H1 (cell line): ENCODE measurements at regions not wholly inside any gene's neighbourhood (a gene's known extent, or its start where the extent isn't known, plus 50 kb on each side); places are given as distances from the start of the nearest gene placed in this dataset.

Experiments
- CTCF ChIA-PET: fragments of 300-600 bp; sonication (Branson Sonifier 250); formaldehyde crosslinking; loops from one replicate; lab custom pipeline; 2021; ENCODE audit not compliant: partially characterized antibody; lab: Charles Lee
- POLR2A ChIA-PET: fragments of 300-600 bp; sonication (Branson Sonifier 250); formaldehyde crosslinking; loops from one replicate; lab custom pipeline; 2021; ENCODE audit warnings: inconsistent platforms; ENCODE audit not compliant: partially characterized antibody; lab: Charles Lee
- DNase-seq, 2 experiments: peaks; one replicate each; pipeline versions ENCODE4 v3.0.0 to v3.0.0-alpha.2; 2010 to 2022; ENCODE audit warnings: low spot score in 2 of 2, low read depth in 1 of 2, mixed read lengths in 1 of 2
- FAIRE-seq: peaks from 2 replicates; lab custom pipeline; 2011; peaks lifted over from hg19 to GRCh38; lab: Jason Lieb, UNC
- H2AFZ ChIP-seq: 2 replicates; pipeline ENCODE4 v1.8.1; 2012; ENCODE audit warnings: low read length, inconsistent platforms
- H2AK5ac ChIP-seq: 2 replicates; pipeline ENCODE4 v1.6.1; 2013; ENCODE audit warnings: low read depth, low read length
- H2BK120ac ChIP-seq: replicated peaks from 2 replicates; pipeline ENCODE3; 2013; ENCODE audit warnings: low read depth, low read length, inconsistent platforms
- H2BK12ac ChIP-seq: 2 replicates; pipeline ENCODE4 v1.6.1; 2013; ENCODE audit warnings: low read depth, low read length
- H2BK15ac ChIP-seq: 2 replicates; pipeline ENCODE4 v1.6.1; 2013; ENCODE audit warnings: low read length
- H2BK20ac ChIP-seq: 2 replicates; pipeline ENCODE4 v1.6.1; 2013; ENCODE audit warnings: low read length
- H2BK5ac ChIP-seq: 2 replicates; pipeline ENCODE4 v1.6.1; 2013; ENCODE audit warnings: low read depth, low read length
- H3K14ac ChIP-seq: 2 replicates; pipeline ENCODE4 v1.6.1; 2013; ENCODE audit warnings: inconsistent platforms; ENCODE audit not compliant: insufficient read length
- H3K18ac ChIP-seq: 2 replicates; pipeline ENCODE4 v1.6.1; 2013; ENCODE audit warnings: low read length; ENCODE audit errors: extremely low read depth
- H3K23ac ChIP-seq: 2 replicates; pipeline ENCODE4 v1.6.1; 2013; ENCODE audit warnings: inconsistent platforms; ENCODE audit not compliant: insufficient read length
- H3K23me2 ChIP-seq: 2 replicates; pipeline ENCODE4 v1.6.1; 2013; ENCODE audit warnings: low read depth, low read length
- H3K27ac ChIP-seq: 2 replicates; pipeline ENCODE4 v1.6.1; 2011; ENCODE audit warnings: low read depth, low read length, inconsistent platforms
- H3K27me3 ChIP-seq, 4 experiments: replicated peaks in 1 of 4; 1 replicate in 1 of 4; 2 replicates in 3 of 4; pipeline versions ENCODE4 v1.6.1 to v1.8.1; 2011 to 2013; ENCODE audit warnings: low read length in 3 of 4, mild to moderate bottlenecking in 3 of 4, inconsistent platforms in 2 of 4, mixed read lengths in 2 of 4, moderate library complexity in 1 of 4; ENCODE audit not compliant: control insufficient read depth in 3 of 4, insufficient read depth in 3 of 4; ENCODE audit errors: extremely low read depth in 1 of 4
- H3K36me3 ChIP-seq, 4 experiments: 2 replicates each; pipeline versions ENCODE4 v1.6.1 to v1.8.1; 2011 to 2013; ENCODE audit warnings: mild to moderate bottlenecking in 4 of 4, low read length in 3 of 4, moderate library complexity in 2 of 4, control low read depth in 1 of 4, inconsistent platforms in 1 of 4; ENCODE audit not compliant: insufficient read depth in 4 of 4, control insufficient read depth in 2 of 4
- H3K4ac ChIP-seq: replicated peaks from 2 replicates; pipeline ENCODE3; 2013; ENCODE audit warnings: low read length, low read depth, mixed read lengths, inconsistent platforms; ENCODE audit not compliant: insufficient read length
- H3K4me1 ChIP-seq, 4 experiments: replicated peaks in 1 of 4; 1 replicate in 1 of 4; 2 replicates in 3 of 4; pipeline versions ENCODE4 v1.6.1 to v1.8.1; 2011 to 2013; ENCODE audit warnings: low read length in 3 of 4, inconsistent platforms in 2 of 4, mixed read lengths in 1 of 4; ENCODE audit not compliant: insufficient read depth in 4 of 4, control insufficient read depth in 3 of 4
- H3K4me2 ChIP-seq, 2 experiments: 2 replicates each; pipeline versions ENCODE4 v1.6.1 to v1.8.1; 2011 to 2013; ENCODE audit warnings: low read depth in 2 of 2, low read length in 2 of 2, control low read depth in 1 of 2, inconsistent platforms in 1 of 2, mild to moderate bottlenecking in 1 of 2; ENCODE audit not compliant: insufficient read depth in 1 of 2
- H3K4me3 ChIP-seq, 4 experiments: fragments of 200-600, 300-600 bp in 1 of 4; sonication (generic), shearing (Covaris generic), sonication (Bioruptor Twin) in 1 of 4; 2 replicates each; pipeline versions ENCODE4 v1.5.1 to v1.8.1; 2011 to 2016; ENCODE audit warnings: low read length in 4 of 4, low read depth in 3 of 4, control low read depth in 2 of 4, inconsistent platforms in 2 of 4, mild to moderate bottlenecking in 2 of 4, mixed read lengths in 1 of 4, moderate library complexity in 1 of 4; ENCODE audit not compliant: insufficient read depth in 2 of 4; ENCODE audit errors: extremely low read depth in 1 of 4
- H3K56ac ChIP-seq: replicated peaks from 2 replicates; pipeline ENCODE3; 2013; ENCODE audit warnings: low read depth, mild to moderate bottlenecking, mixed read lengths, low read length, inconsistent platforms; ENCODE audit not compliant: insufficient read length
- H3K79me1 ChIP-seq: 2 replicates; pipeline ENCODE4 v1.6.1; 2013; ENCODE audit warnings: low read depth, low read length, control low read depth
- H3K79me2 ChIP-seq, 2 experiments: 2 replicates each; pipeline versions ENCODE4 v1.6.1 to v1.8.1; 2012 to 2013; ENCODE audit warnings: low read length in 2 of 2, mild to moderate bottlenecking in 2 of 2, inconsistent platforms in 1 of 2; ENCODE audit not compliant: insufficient read depth in 2 of 2, control insufficient read depth in 1 of 2
- H3K9ac ChIP-seq, 4 experiments: replicated peaks in 1 of 4; 1 replicate in 1 of 4; 2 replicates in 3 of 4; pipeline versions ENCODE4 v1.6.1 to v1.8.1; 2011 to 2013; ENCODE audit warnings: low read depth in 3 of 4, low read length in 3 of 4, control low read depth in 2 of 4, mild to moderate bottlenecking in 2 of 4, moderate library complexity in 2 of 4, inconsistent platforms in 1 of 4; ENCODE audit errors: extremely low read depth in 1 of 4
- H3K9me3 ChIP-seq, 2 experiments: 2 replicates each; pipeline versions ENCODE4 v1.6.1 to v1.8.1; 2012 to 2013; ENCODE audit warnings: mild to moderate bottlenecking in 2 of 2, moderate library complexity in 2 of 2, control low read depth in 1 of 2, inconsistent platforms in 1 of 2, low read depth in 1 of 2, low read length in 1 of 2, mixed read lengths in 1 of 2; ENCODE audit not compliant: insufficient read depth in 2 of 2
- H4K20me1 ChIP-seq, 2 experiments: replicated peaks in 1 of 2; 2 replicates each; pipeline versions ENCODE3 to v1.8.1; 2011 to 2013; ENCODE audit warnings: inconsistent platforms in 2 of 2, low read length in 2 of 2, mild to moderate bottlenecking in 1 of 2; ENCODE audit not compliant: insufficient read depth in 2 of 2, control insufficient read depth in 1 of 2
- H4K5ac ChIP-seq: 2 replicates; pipeline ENCODE4 v1.6.1; 2013; ENCODE audit warnings: low read length, low read depth, mixed read lengths, inconsistent platforms; ENCODE audit not compliant: insufficient read length
- H4K8ac ChIP-seq: 2 replicates; pipeline ENCODE4 v1.8.0; 2013; ENCODE audit warnings: mild to moderate bottlenecking, moderate library complexity, low read length, inconsistent platforms; ENCODE audit not compliant: insufficient read depth; ENCODE audit errors: extremely low read depth
- H4K91ac ChIP-seq: replicated peaks from 2 replicates; pipeline ENCODE3; 2013; ENCODE audit warnings: low read length, mixed read lengths, inconsistent platforms; ENCODE audit not compliant: insufficient read length
- BACH1 ChIP-seq: IDR thresholded peaks from 2 replicates; pipeline ENCODE4 v1.6.1; 2012; ENCODE audit warnings: low read length, improper control_type of control experiment
- BRCA1 ChIP-seq: IDR thresholded peaks from 2 replicates; pipeline ENCODE4 v1.6.1; 2012; ENCODE audit warnings: low read depth, low read length, improper control_type of control experiment
- CREB1 ChIP-seq: IDR thresholded peaks from 2 replicates; pipeline ENCODE4 v1.6.1; 2012; ENCODE audit warnings: inconsistent platforms
- CTBP2 ChIP-seq: IDR thresholded peaks from 2 replicates; pipeline ENCODE4 v1.7.0; 2011; ENCODE audit warnings: borderline replicate concordance, mild to moderate bottlenecking, moderate library complexity, mixed read lengths, low read length; ENCODE audit not compliant: insufficient read depth, insufficient read length
- EGR1 ChIP-seq: IDR thresholded peaks from 2 replicates; pipeline ENCODE4 v1.6.1; 2011; ENCODE audit warnings: low read depth, low read length, borderline replicate concordance
- EZH2 ChIP-seq: fragments of 200-600 bp; sonication (generic); IDR thresholded peaks from 2 replicates; pipeline ENCODE4 v1.7.1; 2012; ENCODE audit warnings: low read depth, mild to moderate bottlenecking, moderate library complexity, low read length, inconsistent platforms; ENCODE audit not compliant: severe bottlenecking
- RBBP5 ChIP-seq: IDR thresholded peaks from 2 replicates; pipeline ENCODE4 v1.7.1; 2012; ENCODE audit warnings: low read depth, mild to moderate bottlenecking, inconsistent platforms, low read length, moderate library complexity, borderline replicate concordance
- TAF1 ChIP-seq: IDR thresholded peaks from 2 replicates; pipeline ENCODE4 v1.6.1; 2011; ENCODE audit warnings: mild to moderate bottlenecking, low read depth, low read length
- TBP ChIP-seq: IDR thresholded peaks from 2 replicates; pipeline ENCODE4 v1.6.1; 2011; ENCODE audit warnings: low read depth, low read length, improper control_type of control experiment
- WGBS, 2 experiments: shearing (Covaris generic) in 1 of 2; methylation state at CpG; one replicate each; pipeline versions ENCODE4 v1.1.6 to v1.1.7; 2013 to 2015; ENCODE audit warnings: low lambda C conversion rate in 2 of 2, mixed read lengths in 2 of 2, inconsistent platforms in 1 of 2, low coverage in 1 of 2, missing lambda C conversion rate in 1 of 2; ENCODE audit not compliant: insufficient replicate concordance in 2 of 2, insufficient coverage in 1 of 2, insufficient read length in 1 of 2; ENCODE audit errors: extremely low coverage in 1 of 2, missing lambda C conversion rate in 1 of 2; 5-methylcytosine and 5-hydroxymethylcytosine counted together
- TF ChIP-seq, protein P1 (sequence below): IDR thresholded peaks from 2 replicates; pipeline ENCODE4 v1.6.1; 2012; ENCODE audit warnings: inconsistent platforms

DNA sequence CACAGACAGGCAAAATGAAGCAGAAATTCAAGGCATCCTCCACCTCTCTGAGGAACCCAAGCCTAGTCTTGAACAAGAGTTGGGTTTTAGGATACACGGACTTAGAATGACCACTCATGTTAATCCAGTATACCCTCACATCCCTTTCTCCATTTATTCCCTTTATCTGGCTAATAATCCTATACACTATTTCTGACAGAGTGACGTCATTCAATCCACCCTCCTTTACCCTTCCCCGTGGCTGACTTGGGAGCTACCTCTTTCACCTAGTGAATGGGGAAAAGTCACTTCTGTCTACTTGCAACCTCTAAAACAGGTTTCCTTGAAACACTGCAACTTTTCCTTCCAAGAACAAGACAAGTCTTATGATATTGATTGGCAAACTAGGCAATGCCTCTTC is 52.8 kb upstream of the PARVA start:
- Histone ChIP-seq H4K5ac (no peak overlapping the region), H3K9me3 (no peaks in the 10 kb centered on the region), H2BK15ac (no peak overlapping the region), H3K4me2 (no peak overlapping the region), H3K4me3 (no peak overlapping the region), H2AFZ (no peak overlapping the region), H4K8ac (no peak overlapping the region), H3K27me3 (no peaks in the 10 kb centered on the region; a peak in 1 of 7 replicates), H2AK5ac (no peak overlapping the region), H2BK12ac (no peak overlapping the region), H3K23me2 (no peaks in the 10 kb centered on the region; the same call in 1 of the 2 replicates), H3K56ac (no peak overlapping the region), H3K4ac (no peak overlapping the region), H4K91ac (no peak overlapping the region), H3K14ac (no peak overlapping the region), H2BK20ac (no peak overlapping the region), H3K4me1 (peaks cover 0 to 2% (median 0%) of the 10 kb centered on the region in 4 experiments; a peak in 1 of 7 replicates), H3K18ac (no peak overlapping the region), H3K79me1 (no peaks in the 10 kb centered on the region), H3K79me2 (no peaks in the 10 kb centered on the region), H2BK120ac (no peak overlapping the region), H3K9ac (no peak overlapping the region), H2BK5ac (no peak overlapping the region), H3K36me3 (no peaks in the 10 kb centered on the region), H4K20me1 (no peaks in the 10 kb centered on the region), H3K23ac (no peak overlapping the region), H3K27ac (no peak overlapping the region)
- CTCF ChIA-PET = interaction anchor here (0.8 to 2.7 kb wide), 4 partner anchors 36 to 344 kb away, joined by 3 to 8 read pairs (median 4); no protein-coding TSS in a partner anchor
- no peak for DNase-seq
- POLR2A ChIA-PET = no interaction called here
- TF ChIP-seq EGR1 (no peak), BACH1 (no peak), CTBP2 (no peak), CREB1 (no peak), BRCA1 (no peak), RBBP5 (no peak), TAF1 (no peak), TBP (no peak), EZH2 (no peak)
- TF ChIP-seq, protein P1, sequence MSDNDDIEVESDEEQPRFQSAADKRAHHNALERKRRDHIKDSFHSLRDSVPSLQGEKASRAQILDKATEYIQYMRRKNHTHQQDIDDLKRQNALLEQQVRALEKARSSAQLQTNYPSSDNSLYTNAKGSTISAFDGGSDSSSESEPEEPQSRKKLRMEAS = no peak
- FAIRE-seq = no peak
- 93% methylated on average over 3 of the region's 3 CpGs; no CpG with 5 or more reads in 1 of the 2 experiments for WGBS, 2 experiments
